SK-N-SH (cell line): ENCODE measurements at regions not wholly inside any gene's neighbourhood (a gene's known extent, or its start where the extent isn't known, plus 50 kb on each side); places are given as distances from the start of the nearest gene placed in this dataset.

Source experiments
- CTCF ChIA-PET: fragments of 300-600, 350-600 bp; formaldehyde crosslinking; extraction: SDS; loops from one replicate; lab custom pipeline; 2021; lab: Yijun Ruan, JAX
- POLR2A ChIA-PET: fragments of 350-600 bp; sonication (Branson Sonifier 250); formaldehyde crosslinking; extraction: SDS; loops from one replicate; lab custom pipeline; 2020; ENCODE audit warnings: antibody characterized with exemption, inconsistent platforms; lab: Yijun Ruan, JAX
- DNase-seq: peaks from one replicate; pipeline ENCODE4 v3.0.0; 2012
- H2AFZ ChIP-seq: fragments of 200-600 bp; sonication (generic); 2 replicates; pipeline ENCODE4 v1.8.1; 2016; ENCODE audit warnings: antibody characterized with exemption, mild to moderate bottlenecking, low read depth
- H3F3A ChIP-seq: fragments of 200-600 bp; sonication (generic); replicated peaks from 2 replicates; pipeline ENCODE3; 2016; ENCODE audit warnings: antibody characterized with exemption, mild to moderate bottlenecking; ENCODE audit not compliant: insufficient read depth
- H3K27ac ChIP-seq, 2 experiments: fragments of 200-500 bp in 1 of 2; fragments of 200-600 bp in 1 of 2; sonication (Bioruptor generic) in 1 of 2; sonication (generic), shearing (Covaris generic) in 1 of 2; 2 replicates each; pipeline versions ENCODE4 v1.5.1 to v1.6.1; 2014 to 2016; ENCODE audit warnings: low read depth in 2 of 2, inconsistent platforms in 1 of 2, low read length in 1 of 2, mild to moderate bottlenecking in 1 of 2, mixed read lengths in 1 of 2
- H3K27me3 ChIP-seq: fragments of 200-600 bp; sonication (generic), shearing (Covaris generic); 2 replicates; pipeline ENCODE4 v1.6.1; 2016; ENCODE audit warnings: mixed run types; ENCODE audit not compliant: insufficient read depth
- H3K36me3 ChIP-seq, 2 experiments: fragments of 200-500 bp in 1 of 2; fragments of 200-600 bp in 1 of 2; sonication (Bioruptor generic) in 1 of 2; sonication (generic) in 1 of 2; replicated peaks in 1 of 2; 2 replicates each; pipeline versions ENCODE3 to v1.5.1; 2014 to 2016; ENCODE audit warnings: low read length in 1 of 2, mild to moderate bottlenecking in 1 of 2; ENCODE audit not compliant: insufficient read depth in 2 of 2, control insufficient read depth in 1 of 2
- H3K4me1 ChIP-seq, 2 experiments: fragments of 200-500 bp in 1 of 2; fragments of 200-600 bp in 1 of 2; sonication (Bioruptor generic) in 1 of 2; sonication (generic), shearing (Covaris generic) in 1 of 2; 2 replicates each; pipeline versions ENCODE4 v1.5.1 to v1.6.1; 2014 to 2016; ENCODE audit warnings: low read depth in 1 of 2, low read length in 1 of 2, mixed run types in 1 of 2; ENCODE audit not compliant: insufficient read depth in 2 of 2, control insufficient read depth in 1 of 2
- H3K4me2 ChIP-seq: fragments of 200-600 bp; sonication (generic), shearing (Covaris generic); 2 replicates; pipeline ENCODE4 v1.6.1; 2017; ENCODE audit warnings: mixed run types
- H3K4me3 ChIP-seq, 2 experiments: fragments of 200-500 bp in 1 of 2; fragments of 200-600 bp in 1 of 2; sonication (Bioruptor generic) in 1 of 2; sonication (generic), shearing (Covaris generic) in 1 of 2; 2 replicates each; pipeline versions ENCODE4 v1.5.1 to v1.8.1; 2014 to 2016; ENCODE audit warnings: low read depth in 2 of 2, inconsistent platforms in 1 of 2, low read length in 1 of 2, mild to moderate bottlenecking in 1 of 2, mixed read lengths in 1 of 2, moderate library complexity in 1 of 2
- H3K79me2 ChIP-seq: fragments of 200-600 bp; sonication (generic); 2 replicates; pipeline ENCODE4 v1.8.1; 2017; ENCODE audit warnings: mild to moderate bottlenecking; ENCODE audit not compliant: insufficient read depth
- H3K9ac ChIP-seq: fragments of 200-600 bp; sonication (generic); 2 replicates; pipeline ENCODE4 v1.6.1; 2017; ENCODE audit warnings: mixed run types
- H3K9me2 ChIP-seq: fragments of 200-600 bp; sonication (generic); 2 replicates; pipeline ENCODE4 v1.6.1; 2017; ENCODE audit warnings: mixed run types
- H3K9me3 ChIP-seq: fragments of 200-600 bp; sonication (generic); 2 replicates; pipeline ENCODE4 v1.6.1; 2017; ENCODE audit warnings: mixed run types, mild to moderate bottlenecking, moderate library complexity
- H4K20me1 ChIP-seq: fragments of 200-600 bp; sonication (generic); 2 replicates; pipeline ENCODE4 v1.6.1; 2017; ENCODE audit warnings: mild to moderate bottlenecking, mixed run types; ENCODE audit not compliant: insufficient read depth
- CHD2 ChIP-seq: fragments of 150-350 bp; IDR thresholded peaks from 2 replicates; pipeline ENCODE4 v1.6.1; 2018; ENCODE audit warnings: low read length; ENCODE audit not compliant: partially characterized antibody
- FOSL2 ChIP-seq: IDR thresholded peaks from 2 replicates; pipeline ENCODE4 v1.4.0; 2012; ENCODE audit warnings: low read depth, mild to moderate bottlenecking, moderate library complexity, borderline replicate concordance
- FOXM1 ChIP-seq: IDR thresholded peaks from 2 replicates; pipeline ENCODE4 v1.4.0; 2012; ENCODE audit warnings: low read depth, mild to moderate bottlenecking
- GABPA ChIP-seq: IDR thresholded peaks from 2 replicates; pipeline ENCODE4 v1.4.0; 2012; ENCODE audit warnings: low read depth, mild to moderate bottlenecking
- RCOR1 ChIP-seq: fragments of 150-350 bp; IDR thresholded peaks from 2 replicates; pipeline ENCODE4 v1.6.1; 2017; ENCODE audit warnings: antibody characterized with exemption, low read length
- SIN3A ChIP-seq: IDR thresholded peaks from 2 replicates; pipeline ENCODE4 v1.6.1; 2012; ENCODE audit warnings: low read depth, mild to moderate bottlenecking, low read length, moderate library complexity, borderline replicate concordance
- SMC3 ChIP-seq: IDR thresholded peaks from 2 replicates; pipeline ENCODE4 v1.6.1; 2012; ENCODE audit warnings: low read depth, low read length, improper control_type of control experiment
- TAF1 ChIP-seq: IDR thresholded peaks from 2 replicates; pipeline ENCODE4 v1.6.1; 2012; ENCODE audit warnings: low read depth, mild to moderate bottlenecking, low read length, moderate library complexity, borderline replicate concordance
- TCF12 ChIP-seq: IDR thresholded peaks from 2 replicates; pipeline ENCODE4 v1.4.0; 2012
- USF1 ChIP-seq: IDR thresholded peaks from 2 replicates; pipeline ENCODE4 v1.4.0; 2012; ENCODE audit warnings: low read depth, borderline replicate concordance
- YY1 ChIP-seq: IDR thresholded peaks from 2 replicates; pipeline ENCODE4 v1.4.0; 2012; ENCODE audit warnings: low read depth, mild to moderate bottlenecking
- ZBTB33 ChIP-seq: IDR thresholded peaks from 2 replicates; pipeline ENCODE4 v1.4.0; 2012; ENCODE audit warnings: low read depth, borderline replicate concordance
- whole genome bisulfite sequencing: methylation state at CpG from one replicate; pipeline ENCODE4 v1.1.6; 2017; ENCODE audit warnings: low lambda C conversion rate; 5-methylcytosine and 5-hydroxymethylcytosine counted together

GRCh38 chr13:104085611-104086010 is 1019.4 kb upstream of the SLC10A2 start:
- POLR2A ChIA-PET, result no interaction called here
- Histone ChIP-seq H3K27me3 (no peaks in the 10 kb centered on the region), H3K79me2 (no peaks in the 10 kb centered on the region), H2AFZ (no peak overlapping the region), H3K36me3 (no peaks in the 10 kb centered on the region), H3K9me2 (no peaks in the 10 kb centered on the region), H3K9ac (no peak overlapping the region), H3F3A (no peaks in the 10 kb centered on the region), H3K27ac (no peak overlapping the region), H3K4me2 (no peak overlapping the region), H3K4me1 (no peaks in the 10 kb centered on the region), H3K9me3 (no peaks in the 10 kb centered on the region), H3K4me3 (no peak overlapping the region), H4K20me1 (no peaks in the 10 kb centered on the region)
- DNase-seq, result no peak
- TF ChIP-seq FOSL2 (no peak), SMC3 (no peak), GABPA (no peak)
- 47% methylated on average over 4 of the region's 4 CpGs for WGBS
- CTCF ChIA-PET, result no interaction called here

GRCh38 chr13:104074326-104074725 is 1008.1 kb upstream of the SLC10A2 start:
- Histone ChIP-seq H3K27ac (no peak overlapping the region), H3F3A (no peaks in the 10 kb centered on the region), H3K36me3 (no peaks in the 10 kb centered on the region), H3K4me2 (no peak overlapping the region), H3K4me1 (no peaks in the 10 kb centered on the region), H3K9me2 (no peaks in the 10 kb centered on the region), H2AFZ (no peak overlapping the region), H3K4me3 (no peak overlapping the region), H3K9me3 (no peaks in the 10 kb centered on the region), H3K79me2 (no peaks in the 10 kb centered on the region), H4K20me1 (no peaks in the 10 kb centered on the region), H3K9ac (no peak overlapping the region)
- POLR2A ChIA-PET, result no interaction called here
- CTCF ChIA-PET, result no interaction called here
- no peak for DNase-seq
- 60% methylated on average over 2 of the region's 2 CpGs for WGBS
- TF ChIP-seq YY1 (no peak), USF1 (no peak), TCF12 (no peak), CHD2 (no peak), RCOR1 (no peak), ZBTB33 (no peak), GABPA (no peak), TAF1 (no peak), FOXM1 (no peak)
- TF ChIP-seq, all 33 proteins: peak for 0
- no peaks in the 10 kb centered on the region for H3K27me3 ChIP-seq

GRCh38 chr13:104071806-104072205 is 1005.6 kb upstream of the SLC10A2 start:
- H3K9me2 ChIP-seq, result no peaks in the 10 kb centered on the region
- no peak overlapping the region for H3K4me3 ChIP-seq
- no peaks in the 10 kb centered on the region for H3K36me3 ChIP-seq
- DNase-seq, result no peak
- no peaks in the 10 kb centered on the region for H3K79me2 ChIP-seq
- CTCF ChIA-PET, result no interaction called here
- no peaks in the 10 kb centered on the region for H3K9me3 ChIP-seq
- no peaks in the 10 kb centered on the region for H4K20me1 ChIP-seq
- POLR2A ChIA-PET, result no interaction called here
- no peaks in the 10 kb centered on the region for H3K4me1 ChIP-seq
- TF ChIP-seq YY1 (no peak), SIN3A (no peak), ZBTB33 (no peak), GABPA (no peak)
- H2AFZ ChIP-seq, result no peak overlapping the region
- H3K27me3 ChIP-seq, result no peaks in the 10 kb centered on the region
- no peak overlapping the region for H3K9ac ChIP-seq
- no peaks in the 10 kb centered on the region for H3F3A ChIP-seq
- H3K4me2 ChIP-seq, result no peak overlapping the region
- 51% methylated on average over 2 of the region's 2 CpGs for WGBS
- no peak overlapping the region for H3K27ac ChIP-seq
